ENCODE measurements at regions not wholly inside any gene's neighbourhood (a gene's known extent, or its start where the extent isn't known, plus 50 kb on each side); places are given as distances from the start of the nearest gene placed in this dataset.

DNA sequence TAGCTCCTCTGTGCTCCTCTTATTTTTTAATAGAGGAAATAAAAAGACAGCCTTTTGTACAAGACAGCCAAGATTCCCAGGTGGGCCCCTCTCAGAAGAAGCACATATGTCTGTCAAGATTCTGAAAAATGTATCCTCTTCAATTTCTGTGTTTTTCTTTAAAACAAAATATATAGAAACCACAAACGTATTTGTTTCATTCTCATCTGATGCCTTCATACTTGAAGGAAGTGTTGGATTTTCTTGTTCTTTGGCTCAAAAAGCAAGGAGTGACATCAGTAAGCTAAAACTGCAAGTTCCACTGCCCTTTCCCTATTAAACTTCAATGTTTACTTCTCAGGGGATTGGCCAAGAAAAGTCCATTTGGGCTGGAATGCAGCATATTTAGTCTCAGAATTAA is 193.8 kb upstream of the OSR1 start:
- no peak for DNase-seq (ENCODE audit: low spot score)
- no TSS peak for BruUV-seq (replicated peaks)
- Histone ChIP-seq H3K4me1 (ENCODE audit: insufficient read depth, low read length, poor library complexity, severe bottlenecking) (no peaks in the 10 kb centered on the region), H3K36me3 (ENCODE audit: insufficient read depth, low read length, poor library complexity, severe bottlenecking) (no peaks in the 10 kb centered on the region), H3K27ac (ENCODE audit: low read depth, low read length, poor library complexity, severe bottlenecking) (no peak overlapping the region), H3K4me3 (ENCODE audit: low read depth, low read length, poor library complexity, severe bottlenecking) (no peak overlapping the region), H3K9me3 (ENCODE audit: low read depth, low read length, poor library complexity, severe bottlenecking) (no peaks in the 10 kb centered on the region), H3K27me3 (replicated peaks; ENCODE audit: insufficient read depth, low read depth, low read length, poor library complexity) (peaks cover 44% of the 10 kb centered on the region)
- intact Hi-C loops (cut with micrococcal nuclease; ENCODE audit: unreplicated experiment) = no loop called here
- TF ChIP-seq, protein P1, sequence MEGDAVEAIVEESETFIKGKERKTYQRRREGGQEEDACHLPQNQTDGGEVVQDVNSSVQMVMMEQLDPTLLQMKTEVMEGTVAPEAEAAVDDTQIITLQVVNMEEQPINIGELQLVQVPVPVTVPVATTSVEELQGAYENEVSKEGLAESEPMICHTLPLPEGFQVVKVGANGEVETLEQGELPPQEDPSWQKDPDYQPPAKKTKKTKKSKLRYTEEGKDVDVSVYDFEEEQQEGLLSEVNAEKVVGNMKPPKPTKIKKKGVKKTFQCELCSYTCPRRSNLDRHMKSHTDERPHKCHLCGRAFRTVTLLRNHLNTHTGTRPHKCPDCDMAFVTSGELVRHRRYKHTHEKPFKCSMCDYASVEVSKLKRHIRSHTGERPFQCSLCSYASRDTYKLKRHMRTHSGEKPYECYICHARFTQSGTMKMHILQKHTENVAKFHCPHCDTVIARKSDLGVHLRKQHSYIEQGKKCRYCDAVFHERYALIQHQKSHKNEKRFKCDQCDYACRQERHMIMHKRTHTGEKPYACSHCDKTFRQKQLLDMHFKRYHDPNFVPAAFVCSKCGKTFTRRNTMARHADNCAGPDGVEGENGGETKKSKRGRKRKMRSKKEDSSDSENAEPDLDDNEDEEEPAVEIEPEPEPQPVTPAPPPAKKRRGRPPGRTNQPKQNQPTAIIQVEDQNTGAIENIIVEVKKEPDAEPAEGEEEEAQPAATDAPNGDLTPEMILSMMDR (conservative IDR thresholded peaks at IDR 0.05; ENCODE audit: low read depth, low read length) = no peak
- TF ChIP-seq EZH2 (IDR thresholded peaks at IDR 0.05; ENCODE audit: borderline replicate concordance, low read depth, low read length, poor library complexity, severe bottlenecking) = no peak
- POLR2A ChIA-PET (ENCODE audit: low non-redundant PET) = no interaction called here
- CTCF ChIA-PET = no interaction called here

DNA sequence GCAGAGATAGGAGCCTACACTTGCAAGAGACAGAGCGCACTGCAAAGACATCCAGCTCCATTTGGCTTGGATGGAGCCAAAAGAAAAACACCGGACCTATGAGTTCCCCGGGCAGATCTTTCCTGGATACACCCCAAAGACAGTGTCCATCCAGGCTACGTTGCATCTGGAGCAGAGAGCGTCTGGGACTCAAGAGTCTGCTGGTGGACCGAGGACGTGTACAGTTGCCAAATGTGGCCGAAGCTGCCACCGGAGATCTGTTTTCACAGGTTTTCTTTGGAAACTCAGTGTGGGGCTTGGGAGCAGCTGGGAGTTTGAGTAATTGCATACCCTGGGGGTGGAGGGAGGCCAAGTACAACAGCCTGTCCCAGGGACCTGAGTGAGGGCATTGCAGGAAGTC is 192.3 kb upstream of the OSR1 start:
- DNase-seq (ENCODE audit: low spot score) = no peak
- intact Hi-C loops (cut with micrococcal nuclease; ENCODE audit: unreplicated experiment) = no loop called here
- Histone ChIP-seq H3K4me3 (ENCODE audit: low read depth, low read length, poor library complexity, severe bottlenecking) (no peak overlapping the region), H3K27me3 (replicated peaks; ENCODE audit: insufficient read depth, low read depth, low read length, poor library complexity) (peaks cover 33% of the 10 kb centered on the region), H3K9me3 (ENCODE audit: low read depth, low read length, poor library complexity, severe bottlenecking) (no peaks in the 10 kb centered on the region), H3K4me1 (ENCODE audit: insufficient read depth, low read length, poor library complexity, severe bottlenecking) (no peaks in the 10 kb centered on the region), H3K36me3 (ENCODE audit: insufficient read depth, low read length, poor library complexity, severe bottlenecking) (no peaks in the 10 kb centered on the region), H3K27ac (ENCODE audit: low read depth, low read length, poor library complexity, severe bottlenecking) (no peak overlapping the region)
- TF ChIP-seq EZH2 (IDR thresholded peaks at IDR 0.05; ENCODE audit: borderline replicate concordance, low read depth, low read length, poor library complexity, severe bottlenecking) = no peak
- TF ChIP-seq, protein P1 (conservative IDR thresholded peaks at IDR 0.05; ENCODE audit: low read depth, low read length) = no peak
- no TSS peak for BruUV-seq (replicated peaks)
- ChIA-PET POLR2A (ENCODE audit: low non-redundant PET) (no interaction called here), CTCF (no interaction called here)

DNA sequence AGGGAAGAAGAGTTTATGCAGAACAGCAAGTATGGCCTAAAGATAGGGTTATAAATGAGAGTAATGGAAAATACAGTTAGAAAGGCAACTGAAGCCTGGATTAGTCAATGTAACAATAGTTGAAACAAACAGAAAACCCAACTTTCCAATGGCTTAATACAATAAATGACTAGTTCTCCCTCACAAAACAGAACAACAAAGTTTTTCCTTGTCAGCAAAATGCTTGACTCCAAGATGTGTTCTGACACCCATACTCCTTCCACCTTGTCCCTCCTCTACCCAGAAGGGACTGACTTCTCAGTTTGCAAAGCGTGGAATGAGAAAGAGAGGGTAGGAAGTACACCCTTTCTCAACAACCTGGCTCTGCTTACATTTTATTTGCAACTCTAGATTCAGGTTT is 191.4 kb upstream of the OSR1 start:
- Histone ChIP-seq H3K4me3 (ENCODE audit: low read depth, low read length, poor library complexity, severe bottlenecking) (no peak overlapping the region), H3K9me3 (ENCODE audit: low read depth, low read length, poor library complexity, severe bottlenecking) (no peaks in the 10 kb centered on the region), H3K4me1 (ENCODE audit: insufficient read depth, low read length, poor library complexity, severe bottlenecking) (no peaks in the 10 kb centered on the region), H3K27ac (ENCODE audit: low read depth, low read length, poor library complexity, severe bottlenecking) (no peak overlapping the region), H3K36me3 (ENCODE audit: insufficient read depth, low read length, poor library complexity, severe bottlenecking) (no peaks in the 10 kb centered on the region), H3K27me3 (replicated peaks; ENCODE audit: insufficient read depth, low read depth, low read length, poor library complexity) (peaks cover 31% of the 10 kb centered on the region)
- no peak for TF ChIP-seq EZH2 (IDR thresholded peaks at IDR 0.05; ENCODE audit: borderline replicate concordance, low read depth, low read length, poor library complexity, severe bottlenecking)
- TF ChIP-seq, protein P1 (conservative IDR thresholded peaks at IDR 0.05; ENCODE audit: low read depth, low read length) = no peak
- CTCF ChIA-PET = no interaction called here
- no TSS peak for BruUV-seq (replicated peaks)
- POLR2A ChIA-PET (ENCODE audit: low non-redundant PET) = no interaction called here
- no peak for DNase-seq (ENCODE audit: low spot score)
- intact Hi-C loops (cut with micrococcal nuclease; ENCODE audit: unreplicated experiment) = no loop called here
